SK-N-SH (cell line): ENCODE measurements at regions not wholly inside any gene's neighbourhood (a gene's known extent, or its start where the extent isn't known, plus 50 kb on each side); places are given as distances from the start of the nearest gene placed in this dataset.

Experiments used
- CTCF ChIA-PET: fragments of 300-600, 350-600 bp; formaldehyde crosslinking; extraction: SDS; loops from one replicate; lab custom pipeline; 2021; lab: Yijun Ruan, JAX
- POLR2A ChIA-PET: fragments of 350-600 bp; sonication (Branson Sonifier 250); formaldehyde crosslinking; extraction: SDS; loops from one replicate; lab custom pipeline; 2020; ENCODE audit warnings: antibody characterized with exemption, inconsistent platforms; lab: Yijun Ruan, JAX
- DNase-seq: peaks from one replicate; pipeline ENCODE4 v3.0.0; 2012
- H2AFZ ChIP-seq: fragments of 200-600 bp; sonication (generic); 2 replicates; pipeline ENCODE4 v1.8.1; 2016; ENCODE audit warnings: antibody characterized with exemption, mild to moderate bottlenecking, low read depth
- H3F3A ChIP-seq: fragments of 200-600 bp; sonication (generic); replicated peaks from 2 replicates; pipeline ENCODE3; 2016; ENCODE audit warnings: antibody characterized with exemption, mild to moderate bottlenecking; ENCODE audit not compliant: insufficient read depth
- H3K27ac ChIP-seq, 2 experiments: fragments of 200-500 bp in 1 of 2; fragments of 200-600 bp in 1 of 2; sonication (Bioruptor generic) in 1 of 2; sonication (generic), shearing (Covaris generic) in 1 of 2; 2 replicates each; pipeline versions ENCODE4 v1.5.1 to v1.6.1; 2014 to 2016; ENCODE audit warnings: low read depth in 2 of 2, inconsistent platforms in 1 of 2, low read length in 1 of 2, mild to moderate bottlenecking in 1 of 2, mixed read lengths in 1 of 2
- H3K27me3 ChIP-seq: fragments of 200-600 bp; sonication (generic), shearing (Covaris generic); 2 replicates; pipeline ENCODE4 v1.6.1; 2016; ENCODE audit warnings: mixed run types; ENCODE audit not compliant: insufficient read depth
- H3K36me3 ChIP-seq, 2 experiments: fragments of 200-500 bp in 1 of 2; fragments of 200-600 bp in 1 of 2; sonication (Bioruptor generic) in 1 of 2; sonication (generic) in 1 of 2; replicated peaks in 1 of 2; 2 replicates each; pipeline versions ENCODE3 to v1.5.1; 2014 to 2016; ENCODE audit warnings: low read length in 1 of 2, mild to moderate bottlenecking in 1 of 2; ENCODE audit not compliant: insufficient read depth in 2 of 2, control insufficient read depth in 1 of 2
- H3K4me1 ChIP-seq, 2 experiments: fragments of 200-500 bp in 1 of 2; fragments of 200-600 bp in 1 of 2; sonication (Bioruptor generic) in 1 of 2; sonication (generic), shearing (Covaris generic) in 1 of 2; 2 replicates each; pipeline versions ENCODE4 v1.5.1 to v1.6.1; 2014 to 2016; ENCODE audit warnings: low read depth in 1 of 2, low read length in 1 of 2, mixed run types in 1 of 2; ENCODE audit not compliant: insufficient read depth in 2 of 2, control insufficient read depth in 1 of 2
- H3K4me2 ChIP-seq: fragments of 200-600 bp; sonication (generic), shearing (Covaris generic); 2 replicates; pipeline ENCODE4 v1.6.1; 2017; ENCODE audit warnings: mixed run types
- H3K4me3 ChIP-seq, 2 experiments: fragments of 200-500 bp in 1 of 2; fragments of 200-600 bp in 1 of 2; sonication (Bioruptor generic) in 1 of 2; sonication (generic), shearing (Covaris generic) in 1 of 2; 2 replicates each; pipeline versions ENCODE4 v1.5.1 to v1.8.1; 2014 to 2016; ENCODE audit warnings: low read depth in 2 of 2, inconsistent platforms in 1 of 2, low read length in 1 of 2, mild to moderate bottlenecking in 1 of 2, mixed read lengths in 1 of 2, moderate library complexity in 1 of 2
- H3K79me2 ChIP-seq: fragments of 200-600 bp; sonication (generic); 2 replicates; pipeline ENCODE4 v1.8.1; 2017; ENCODE audit warnings: mild to moderate bottlenecking; ENCODE audit not compliant: insufficient read depth
- H3K9ac ChIP-seq: fragments of 200-600 bp; sonication (generic); 2 replicates; pipeline ENCODE4 v1.6.1; 2017; ENCODE audit warnings: mixed run types
- H3K9me2 ChIP-seq: fragments of 200-600 bp; sonication (generic); 2 replicates; pipeline ENCODE4 v1.6.1; 2017; ENCODE audit warnings: mixed run types
- H3K9me3 ChIP-seq: fragments of 200-600 bp; sonication (generic); 2 replicates; pipeline ENCODE4 v1.6.1; 2017; ENCODE audit warnings: mixed run types, mild to moderate bottlenecking, moderate library complexity
- H4K20me1 ChIP-seq: fragments of 200-600 bp; sonication (generic); 2 replicates; pipeline ENCODE4 v1.6.1; 2017; ENCODE audit warnings: mild to moderate bottlenecking, mixed run types; ENCODE audit not compliant: insufficient read depth
- CHD2 ChIP-seq: fragments of 150-350 bp; IDR thresholded peaks from 2 replicates; pipeline ENCODE4 v1.6.1; 2018; ENCODE audit warnings: low read length; ENCODE audit not compliant: partially characterized antibody
- EP300 ChIP-seq, 2 experiments: IDR thresholded peaks; 2 replicates each; pipeline versions ENCODE4 v1.4.0 to v1.6.1; 2012; ENCODE audit warnings: borderline replicate concordance in 1 of 2, low read depth in 1 of 2, low read length in 1 of 2
- EZH2phosphoT487 ChIP-seq: fragments of 200-600 bp; sonication (generic); IDR thresholded peaks from 2 replicates; pipeline ENCODE4 v1.6.1; 2017; ENCODE audit warnings: low read depth, mixed run types, mild to moderate bottlenecking, antibody characterized with exemption, moderate library complexity, borderline replicate concordance
- FOXJ3 ChIP-seq: sonication (generic); formaldehyde crosslinking; IDR thresholded peaks from 2 replicates; pipeline ENCODE4 v1.5.1; 2020; ENCODE audit warnings: mild to moderate bottlenecking, missing genetic modification reagents
- FOXM1 ChIP-seq: IDR thresholded peaks from 2 replicates; pipeline ENCODE4 v1.4.0; 2012; ENCODE audit warnings: low read depth, mild to moderate bottlenecking
- GABPA ChIP-seq: IDR thresholded peaks from 2 replicates; pipeline ENCODE4 v1.4.0; 2012; ENCODE audit warnings: low read depth, mild to moderate bottlenecking
- GATA2 ChIP-seq: sonication (generic); formaldehyde crosslinking; IDR thresholded peaks from 2 replicates; pipeline ENCODE4 v1.5.0; 2020; ENCODE audit warnings: mild to moderate bottlenecking, missing genetic modification reagents
- JUND ChIP-seq: IDR thresholded peaks from 2 replicates; pipeline ENCODE4 v1.4.0; 2012
- MEF2A ChIP-seq: IDR thresholded peaks from 2 replicates; pipeline ENCODE4 v1.4.0; 2012; ENCODE audit warnings: low read depth, borderline replicate concordance
- MXI1 ChIP-seq: IDR thresholded peaks from 2 replicates; pipeline ENCODE4 v1.6.1; 2012; ENCODE audit warnings: mild to moderate bottlenecking, low read depth, low read length, improper control_type of control experiment
- POLR2AphosphoS5 ChIP-seq: IDR thresholded peaks from 2 replicates; pipeline ENCODE4 v1.6.1; 2012; ENCODE audit warnings: low read depth, low read length
- RAD21 ChIP-seq: IDR thresholded peaks from 2 replicates; pipeline ENCODE4 v1.6.1; 2012; ENCODE audit warnings: mild to moderate bottlenecking, low read length
- RCOR1 ChIP-seq: fragments of 150-350 bp; IDR thresholded peaks from 2 replicates; pipeline ENCODE4 v1.6.1; 2017; ENCODE audit warnings: antibody characterized with exemption, low read length
- RFX5 ChIP-seq: IDR thresholded peaks from 2 replicates; pipeline ENCODE4 v1.6.1; 2012; ENCODE audit warnings: mild to moderate bottlenecking, improper control_type of control experiment, low read length
- RXRA ChIP-seq: IDR thresholded peaks from 2 replicates; pipeline ENCODE4 v1.4.0; 2012; ENCODE audit warnings: low read depth, mild to moderate bottlenecking, borderline replicate concordance
- SMC3 ChIP-seq: IDR thresholded peaks from 2 replicates; pipeline ENCODE4 v1.6.1; 2012; ENCODE audit warnings: low read depth, low read length, improper control_type of control experiment
- TAF1 ChIP-seq: IDR thresholded peaks from 2 replicates; pipeline ENCODE4 v1.6.1; 2012; ENCODE audit warnings: low read depth, mild to moderate bottlenecking, low read length, moderate library complexity, borderline replicate concordance
- WGBS: methylation state at CpG from one replicate; pipeline ENCODE4 v1.1.6; 2017; ENCODE audit warnings: low lambda C conversion rate; 5-methylcytosine and 5-hydroxymethylcytosine counted together
- TF ChIP-seq, protein P1 (sequence below): fragments of 150-350 bp; IDR thresholded peaks from 2 replicates; pipeline ENCODE4 v1.6.1; 2016; ENCODE audit warnings: mild to moderate bottlenecking, low read depth, low read length
- TF ChIP-seq, protein P2 (sequence below): fragments of 200-600 bp; sonication (generic); IDR thresholded peaks from 2 replicates; pipeline ENCODE4 v1.6.1; 2017; ENCODE audit warnings: antibody characterized with exemption, mild to moderate bottlenecking, moderate library complexity
- TF ChIP-seq, protein P3 (sequence below): IDR thresholded peaks from 2 replicates; pipeline ENCODE4 v1.4.0; 2012; ENCODE audit warnings: low read depth

DNA sequence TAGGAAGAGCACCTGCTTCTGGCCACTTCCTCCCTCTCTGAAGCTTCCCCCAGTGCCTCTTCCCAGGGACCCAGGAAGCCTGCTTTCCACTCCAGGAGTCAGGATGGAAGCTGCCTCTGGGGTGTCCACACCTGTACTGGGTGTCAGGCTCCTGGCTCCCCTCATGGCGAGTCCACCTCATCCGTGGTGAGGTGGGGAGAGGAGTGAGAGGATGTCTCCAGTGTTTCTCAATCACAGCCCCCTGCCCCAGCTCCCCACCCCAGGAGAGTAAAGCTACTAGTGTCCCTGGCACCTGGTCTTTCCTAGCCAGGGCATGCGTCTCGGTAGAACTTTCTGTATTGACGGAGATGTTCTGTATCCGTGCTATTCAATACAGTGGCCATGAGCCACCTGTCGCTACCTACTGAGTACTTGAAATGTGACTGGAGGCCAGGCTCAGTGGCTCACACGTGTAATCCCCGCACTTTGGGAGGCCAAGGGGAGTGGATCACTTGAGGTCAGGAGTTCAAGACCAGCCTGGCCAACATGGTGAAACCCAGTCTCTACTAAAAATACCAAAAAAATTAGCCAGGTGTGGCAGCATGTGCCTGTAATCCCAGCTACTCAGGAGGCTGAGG, 171.2 kb upstream of the HAAO start:
- Histone ChIP-seq H3K4me2 (no peak overlapping the region; the same call in 1 of the 2 replicates), H3K4me3 (no peak overlapping the region), H2AFZ (no peak overlapping the region), H3K4me1 (peaks cover 30 to 37% of the 10 kb centered on the region in 2 experiments; a peak in 3 of 4 replicates), H3K27ac (peak overlapping the region in 1 of 2 experiments; percentile 85; a peak in 1 of 4 replicates), H3K9me2 (no peaks in the 10 kb centered on the region), H3K9me3 (no peaks in the 10 kb centered on the region), H3K36me3 (no peaks in the 10 kb centered on the region)
- DNase-seq = no peak
- ChIA-PET CTCF (interaction anchor here (0.7 to 6.0 kb wide), 7 partner anchors 8 to 558 kb away, joined by 3 to 54 read pairs (median 11); no protein-coding TSS in a partner anchor), POLR2A (interaction anchor here (0.6 kb wide), 1 partner anchor 588 kb away, joined by 9 read pairs; no protein-coding TSS in a partner anchor)
- WGBS = 96% methylated on average over 9 of the region's 9 CpGs
- TF ChIP-seq GABPA (no peak), SMC3 (no peak), RFX5 (no peak), RXRA (no peak), RAD21 (no peak), CHD2 (no peak), POLR2AphosphoS5 (no peak), EP300 (IDR thresholded peaks at IDR 0.05; ENCODE audit: borderline replicate concordance in 1 of 2, low read depth in 1 of 2, low read length in 1 of 2) (no peak), MEF2A (no peak), GATA2 (CRISPR knock-in tag) (no peak), RCOR1 (no peak), FOXM1 (no peak), EZH2phosphoT487 (no peak), JUND (no peak), FOXJ3 (no peak), TAF1 (no peak), MXI1 (no peak)
- TF ChIP-seq, protein P1, sequence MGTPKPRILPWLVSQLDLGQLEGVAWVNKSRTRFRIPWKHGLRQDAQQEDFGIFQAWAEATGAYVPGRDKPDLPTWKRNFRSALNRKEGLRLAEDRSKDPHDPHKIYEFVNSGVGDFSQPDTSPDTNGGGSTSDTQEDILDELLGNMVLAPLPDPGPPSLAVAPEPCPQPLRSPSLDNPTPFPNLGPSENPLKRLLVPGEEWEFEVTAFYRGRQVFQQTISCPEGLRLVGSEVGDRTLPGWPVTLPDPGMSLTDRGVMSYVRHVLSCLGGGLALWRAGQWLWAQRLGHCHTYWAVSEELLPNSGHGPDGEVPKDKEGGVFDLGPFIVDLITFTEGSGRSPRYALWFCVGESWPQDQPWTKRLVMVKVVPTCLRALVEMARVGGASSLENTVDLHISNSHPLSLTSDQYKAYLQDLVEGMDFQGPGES = no peak
- TF ChIP-seq, protein P2, sequence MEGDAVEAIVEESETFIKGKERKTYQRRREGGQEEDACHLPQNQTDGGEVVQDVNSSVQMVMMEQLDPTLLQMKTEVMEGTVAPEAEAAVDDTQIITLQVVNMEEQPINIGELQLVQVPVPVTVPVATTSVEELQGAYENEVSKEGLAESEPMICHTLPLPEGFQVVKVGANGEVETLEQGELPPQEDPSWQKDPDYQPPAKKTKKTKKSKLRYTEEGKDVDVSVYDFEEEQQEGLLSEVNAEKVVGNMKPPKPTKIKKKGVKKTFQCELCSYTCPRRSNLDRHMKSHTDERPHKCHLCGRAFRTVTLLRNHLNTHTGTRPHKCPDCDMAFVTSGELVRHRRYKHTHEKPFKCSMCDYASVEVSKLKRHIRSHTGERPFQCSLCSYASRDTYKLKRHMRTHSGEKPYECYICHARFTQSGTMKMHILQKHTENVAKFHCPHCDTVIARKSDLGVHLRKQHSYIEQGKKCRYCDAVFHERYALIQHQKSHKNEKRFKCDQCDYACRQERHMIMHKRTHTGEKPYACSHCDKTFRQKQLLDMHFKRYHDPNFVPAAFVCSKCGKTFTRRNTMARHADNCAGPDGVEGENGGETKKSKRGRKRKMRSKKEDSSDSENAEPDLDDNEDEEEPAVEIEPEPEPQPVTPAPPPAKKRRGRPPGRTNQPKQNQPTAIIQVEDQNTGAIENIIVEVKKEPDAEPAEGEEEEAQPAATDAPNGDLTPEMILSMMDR = no peak
- TF ChIP-seq, protein P3, sequence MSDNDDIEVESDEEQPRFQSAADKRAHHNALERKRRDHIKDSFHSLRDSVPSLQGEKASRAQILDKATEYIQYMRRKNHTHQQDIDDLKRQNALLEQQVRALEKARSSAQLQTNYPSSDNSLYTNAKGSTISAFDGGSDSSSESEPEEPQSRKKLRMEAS = no peak
- TF ChIP-seq, all 33 proteins: peak for 0
- no peaks in the 10 kb centered on the region for H3K27me3 ChIP-seq
- H3K79me2 ChIP-seq = no peaks in the 10 kb centered on the region
- peaks cover 20% of the 10 kb centered on the region for H3F3A ChIP-seq
- no peak overlapping the region for H3K9ac ChIP-seq
- no peaks in the 10 kb centered on the region for H4K20me1 ChIP-seq
